Tibial nerve (tissue), 3 donors: ENCODE measurements at regions not wholly inside any gene's neighbourhood (a gene's known extent, or its start where the extent isn't known, plus 50 kb on each side); places are given as distances from the start of the nearest gene placed in this dataset.

Experiments used
- CTCF ChIP-seq, 5 experiments: fragments of 200-600 bp in 3 of 5; fragments of 450-650 bp in 2 of 5; sonication (generic) in 3 of 5; IDR thresholded peaks; one replicate each; pipeline ENCODE4 v1.5.1; 2016 to 2019; ENCODE audit warnings: antibody characterized with exemption in 5 of 5, mild to moderate bottlenecking in 3 of 5, moderate library complexity in 2 of 5
- POLR2A ChIP-seq, 2 donors: fragments of 450-650 bp; IDR thresholded peaks; one replicate each; pipeline ENCODE4 v1.6.1; 2017; ENCODE audit warnings: antibody characterized with exemption in 2 of 2, mild to moderate bottlenecking in 2 of 2, moderate library complexity in 2 of 2

GRCh38 chr15:99504823-99505551 lies 60.8 kb upstream of the MEF2A start:
- TF ChIP-seq POLR2A (IDR thresholded peaks at IDR 0.05) (no peak), CTCF (IDR thresholded peaks at IDR 0.05) (no peak)
